Chondrocyte (in vitro differentiated cells): ENCODE measurements at regions not wholly inside any gene's neighbourhood (a gene's known extent, or its start where the extent isn't known, plus 50 kb on each side); places are given as distances from the start of the nearest gene placed in this dataset.

Source experiments
- DNase-seq: peaks from one replicate; pipeline ENCODE4 v3.0.0; 2021; ENCODE audit warnings: mixed read lengths, low spot score
- H3K27ac Mint-ChIP-seq: one replicate; pipeline ENCODE4 v1.8.0; 2021; ENCODE audit warnings: mild to moderate bottlenecking, moderate library complexity, mixed read lengths; ENCODE audit not compliant: unreplicated experiment
- H3K27me3 Mint-ChIP-seq: 2 replicates; pipeline ENCODE4 v1.8.0; 2021; ENCODE audit warnings: low read depth, mixed read lengths
- H3K36me3 Mint-ChIP-seq: 2 replicates; pipeline ENCODE4 v1.8.0; 2021; ENCODE audit warnings: low read depth, mixed read lengths
- H3K4me1 Mint-ChIP-seq: 2 replicates; pipeline ENCODE4 v1.8.0; 2021; ENCODE audit warnings: low read depth, mild to moderate bottlenecking, mixed read lengths
- H3K4me3 Mint-ChIP-seq: one replicate; pipeline ENCODE4 v1.8.0; 2021; ENCODE audit warnings: mild to moderate bottlenecking, moderate library complexity, mixed read lengths; ENCODE audit not compliant: unreplicated experiment
- H3K9me3 Mint-ChIP-seq: 2 replicates; pipeline ENCODE4 v1.8.0; 2021; ENCODE audit warnings: low read depth, mixed read lengths
- TF ChIP-seq, protein P1 (sequence below): fragments of 200-600 bp; sonication (generic); IDR thresholded peaks from 2 replicates; pipeline ENCODE4 v1.5.0; 2021; ENCODE audit warnings: antibody characterized with exemption, mild to moderate bottlenecking, moderate library complexity

DNA sequence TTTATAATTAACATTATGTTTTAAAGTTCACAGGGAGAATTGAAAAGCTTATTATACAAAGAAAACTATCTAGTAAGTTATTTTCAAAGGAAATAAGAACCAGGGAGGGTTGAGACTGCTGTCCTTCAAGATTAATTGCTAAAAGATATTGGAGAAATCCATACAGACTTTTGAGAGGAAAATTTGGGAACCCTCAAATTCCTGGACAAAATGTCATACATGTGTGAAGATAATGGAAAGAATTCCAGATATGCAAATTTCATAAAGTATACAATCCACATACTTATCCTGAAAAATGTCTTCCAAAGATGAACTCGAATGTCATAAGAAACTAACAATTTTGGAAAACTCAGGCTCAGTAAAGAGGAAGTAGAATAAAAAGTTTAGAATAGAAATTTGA is 213.8 kb downstream of the HS3ST3A1 start:
- TF ChIP-seq, protein P1, sequence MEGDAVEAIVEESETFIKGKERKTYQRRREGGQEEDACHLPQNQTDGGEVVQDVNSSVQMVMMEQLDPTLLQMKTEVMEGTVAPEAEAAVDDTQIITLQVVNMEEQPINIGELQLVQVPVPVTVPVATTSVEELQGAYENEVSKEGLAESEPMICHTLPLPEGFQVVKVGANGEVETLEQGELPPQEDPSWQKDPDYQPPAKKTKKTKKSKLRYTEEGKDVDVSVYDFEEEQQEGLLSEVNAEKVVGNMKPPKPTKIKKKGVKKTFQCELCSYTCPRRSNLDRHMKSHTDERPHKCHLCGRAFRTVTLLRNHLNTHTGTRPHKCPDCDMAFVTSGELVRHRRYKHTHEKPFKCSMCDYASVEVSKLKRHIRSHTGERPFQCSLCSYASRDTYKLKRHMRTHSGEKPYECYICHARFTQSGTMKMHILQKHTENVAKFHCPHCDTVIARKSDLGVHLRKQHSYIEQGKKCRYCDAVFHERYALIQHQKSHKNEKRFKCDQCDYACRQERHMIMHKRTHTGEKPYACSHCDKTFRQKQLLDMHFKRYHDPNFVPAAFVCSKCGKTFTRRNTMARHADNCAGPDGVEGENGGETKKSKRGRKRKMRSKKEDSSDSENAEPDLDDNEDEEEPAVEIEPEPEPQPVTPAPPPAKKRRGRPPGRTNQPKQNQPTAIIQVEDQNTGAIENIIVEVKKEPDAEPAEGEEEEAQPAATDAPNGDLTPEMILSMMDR, result no peak
- peaks cover 10% of the 10 kb centered on the region for H3K4me1 Mint-ChIP-seq
- no peak overlapping the region for H3K27ac Mint-ChIP-seq
- H3K4me3 Mint-ChIP-seq, result no peak overlapping the region
- H3K27me3 Mint-ChIP-seq, result no peaks in the 10 kb centered on the region
- no peak for DNase-seq
- H3K9me3 Mint-ChIP-seq, result no peaks in the 10 kb centered on the region
- no peaks in the 10 kb centered on the region for H3K36me3 Mint-ChIP-seq

DNA sequence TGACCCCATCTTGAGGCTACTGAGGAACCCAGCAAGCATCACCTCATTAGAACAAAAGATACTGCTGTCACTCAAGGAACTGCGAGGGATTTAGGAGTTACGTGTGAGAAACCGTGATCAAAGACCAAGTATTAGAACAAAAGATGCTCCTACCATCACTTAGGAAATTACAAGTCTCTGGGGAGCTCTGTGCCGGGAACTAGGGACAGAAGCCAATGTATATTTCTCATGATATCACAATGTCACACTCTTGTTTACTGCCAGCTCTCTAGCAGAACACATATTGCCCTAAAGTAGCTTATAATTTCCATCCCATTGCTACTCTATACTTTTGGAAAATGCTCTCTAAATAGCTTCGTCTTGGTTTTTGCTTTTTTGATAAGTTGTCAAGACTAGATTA is 214.5 kb downstream of the HS3ST3A1 start:
- Mint-ChIP-seq H3K27me3 (no peaks in the 10 kb centered on the region), H3K36me3 (no peaks in the 10 kb centered on the region), H3K27ac (no peak overlapping the region), H3K4me3 (no peak overlapping the region), H3K4me1 (peaks cover 10% of the 10 kb centered on the region), H3K9me3 (no peaks in the 10 kb centered on the region)
- TF ChIP-seq, protein P1, result no peak
- no peak for DNase-seq

DNA sequence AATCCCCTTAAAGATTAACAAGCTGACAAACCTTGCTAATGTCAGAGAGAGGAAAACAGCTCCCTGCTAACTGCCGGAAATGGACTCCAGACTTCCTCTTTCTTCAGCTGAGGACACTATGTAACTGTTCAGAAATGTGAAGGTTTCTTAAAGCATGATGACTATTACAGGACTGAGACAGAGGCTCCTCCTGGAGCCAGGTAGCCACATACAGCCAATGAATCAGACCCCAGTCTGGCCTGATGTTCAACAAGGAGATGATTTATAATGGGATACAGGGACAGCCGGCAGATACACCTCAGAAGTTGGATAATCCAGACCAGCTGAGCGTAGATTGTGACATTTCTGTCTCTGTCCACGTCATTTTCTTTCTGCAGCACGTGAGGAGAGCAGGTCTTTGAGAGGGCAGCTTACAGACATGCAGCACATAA is 216.2 kb downstream of the HS3ST3A1 start:
- no peak overlapping the region for H3K4me3 Mint-ChIP-seq
- H3K27ac Mint-ChIP-seq, result no peak overlapping the region
- TF ChIP-seq, protein P1, result no peak
- DNase-seq, result no peak
- H3K27me3 Mint-ChIP-seq, result no peaks in the 10 kb centered on the region
- no peaks in the 10 kb centered on the region for H3K36me3 Mint-ChIP-seq
- peaks cover 7% of the 10 kb centered on the region for H3K4me1 Mint-ChIP-seq
- H3K9me3 Mint-ChIP-seq, result no peaks in the 10 kb centered on the region

DNA sequence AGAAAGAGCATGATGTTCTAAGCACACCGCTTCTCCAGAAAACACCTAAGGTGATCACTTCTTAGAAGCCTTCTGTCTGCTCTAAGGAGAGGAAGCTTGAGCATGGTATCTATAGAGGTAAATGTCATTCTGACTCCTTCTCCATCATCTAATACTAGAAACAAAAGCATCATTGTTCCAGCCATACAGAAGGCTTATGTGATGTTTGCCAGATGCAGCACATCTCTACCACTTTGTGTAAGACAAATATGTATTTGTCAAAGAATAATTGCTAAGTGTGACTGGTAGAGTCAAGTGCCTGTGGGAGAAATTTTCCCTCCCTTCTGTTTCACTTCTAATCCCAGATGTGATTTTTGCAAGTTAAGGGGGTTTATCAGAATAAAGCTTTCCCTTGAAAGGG is 217.1 kb downstream of the HS3ST3A1 start:
- Mint-ChIP-seq H3K27ac (no peak overlapping the region), H3K36me3 (no peaks in the 10 kb centered on the region), H3K27me3 (no peaks in the 10 kb centered on the region), H3K4me1 (peaks cover 7% of the 10 kb centered on the region), H3K9me3 (peaks cover 3% of the 10 kb centered on the region), H3K4me3 (no peak overlapping the region)
- TF ChIP-seq, protein P1, result no peak
- no peak for DNase-seq

DNA sequence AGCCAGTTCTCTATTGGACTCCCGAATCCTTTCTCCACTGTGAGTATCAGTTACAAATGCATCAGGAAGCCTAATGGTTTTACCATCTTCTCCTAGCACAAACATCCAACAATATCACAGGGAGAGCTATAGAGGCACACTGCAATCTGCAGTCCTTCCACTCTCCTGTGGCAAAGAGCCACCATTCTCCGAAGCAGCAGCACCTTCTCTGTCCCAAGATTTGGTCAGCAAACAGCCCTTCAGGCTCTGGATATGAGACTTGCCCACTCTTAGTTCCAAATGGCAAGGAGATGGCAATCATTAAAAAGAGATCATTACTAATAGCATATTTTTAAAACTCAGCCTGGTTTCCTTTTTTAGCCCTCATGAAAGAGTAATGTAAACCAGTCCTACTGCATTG is 223.4 kb downstream of the HS3ST3A1 start:
- H3K27me3 Mint-ChIP-seq, result no peaks in the 10 kb centered on the region
- H3K27ac Mint-ChIP-seq, result no peak overlapping the region
- TF ChIP-seq, protein P1, result no peak
- H3K4me3 Mint-ChIP-seq, result no peak overlapping the region
- H3K9me3 Mint-ChIP-seq, result peaks cover 3% of the 10 kb centered on the region
- no peaks in the 10 kb centered on the region for H3K36me3 Mint-ChIP-seq
- peaks cover 9% of the 10 kb centered on the region for H3K4me1 Mint-ChIP-seq
- DNase-seq, result no peak
